Heart right ventricle (tissue), 16 donors: ENCODE measurements at regions not wholly inside any gene's neighbourhood (a gene's known extent, or its start where the extent isn't known, plus 50 kb on each side); places are given as distances from the start of the nearest gene placed in this dataset.

Experiments used
- ATAC-seq, 8 donors: fragments of 200-7000 bp; cut with Tn5 transposase; one replicate each; pipeline ENCODE4 v1.9.1; 2020; ENCODE audit warnings: mild to moderate bottlenecking in 8 of 8, moderate library complexity in 8 of 8, moderate number of reproducible peaks in 1 of 8
- DNase-seq, 2 donors: peaks; one replicate each; pipeline ENCODE4 v3.0.0-alpha.2; 2020
- H3K27ac ChIP-seq, 10 donors: fragments of 200-600 bp; sonication (generic) in 2 of 10; one replicate each; pipeline versions ENCODE4 v1.5.0 to v1.8.0; 2020 to 2022; ENCODE audit warnings: mild to moderate bottlenecking in 3 of 10
- H3K27me3 ChIP-seq, 7 donors: fragments of 200-600 bp; one replicate each; pipeline ENCODE4 v1.8.0; 2021 to 2022; ENCODE audit warnings: mild to moderate bottlenecking in 2 of 7
- H3K36me3 ChIP-seq, 9 donors: fragments of 200-600 bp; sonication (generic) in 1 of 9; one replicate each; pipeline versions ENCODE4 v1.5.0 to v1.8.0; 2020 to 2022; ENCODE audit warnings: mild to moderate bottlenecking in 2 of 9
- H3K4me1 ChIP-seq, 9 donors: fragments of 200-600 bp; sonication (generic) in 1 of 9; one replicate each; pipeline versions ENCODE4 v1.5.0 to v1.8.0; 2020 to 2022; ENCODE audit warnings: mild to moderate bottlenecking in 4 of 9
- H3K4me3 ChIP-seq, 10 donors: fragments of 200-600 bp; sonication (generic) in 2 of 10; one replicate each; pipeline versions ENCODE4 v1.5.0 to v1.8.0; 2020 to 2022; ENCODE audit warnings: mild to moderate bottlenecking in 7 of 10, moderate library complexity in 2 of 10
- H3K9me3 ChIP-seq, 11 donors: fragments of 200-600 bp in 10 of 11; sonication (generic) in 2 of 11; one replicate each; pipeline versions ENCODE4 v1.5.0 to v1.8.0; 2013 to 2022; ENCODE audit warnings: mild to moderate bottlenecking in 2 of 11, control low read depth in 1 of 11, moderate library complexity in 1 of 11
- CTCF ChIP-seq, 9 donors: fragments of 200-600 bp; sonication (generic) in 2 of 9; IDR thresholded peaks; one replicate each; pipeline versions ENCODE4 v1.5.0 to v1.8.0; 2021 to 2022; ENCODE audit warnings: antibody characterized with exemption in 9 of 9, mild to moderate bottlenecking in 5 of 9, moderate library complexity in 1 of 9
- WGBS, 2 donors: extraction: QIAGEN DNeasy Blood & Tissue Kit; methylation state at CpG; one replicate each; pipeline ENCODE4 v1.1.7; 2013; ENCODE audit warnings: inconsistent platforms in 1 of 2; 5-methylcytosine and 5-hydroxymethylcytosine counted together
- intact Hi-C, 10 donors: fragments of 100-400 bp; cut with DNase I; formaldehyde crosslinking; loops; one replicate each; pipeline versions ENCODE4 v1.11.1 to v1.14.2; 2022
- donor health status: Arrhythmogenic right ventricular cardiomyopathy.
- donor health status: ischemic (EF 13 %, LVEDD 7.1; RV severe dilation, severe dysfunction).
- donor health status: healthy with polysubstance abuse.
- donor health status: DM: no; HTN: yes; CAD: no.
- donor health status: DM: no; HTN: no; CAD: no.
- donor health status: ischemic (EF 25% LVEDD 6.9; RV normal size, moderate dysfunction).
- donor health status: ischemic (EF 25% LVEDD 5.7; RV mildly dilated, moderate dysfunction).
- donor health status: healthy.
- donor health status: DM: yes; HTN: yes; CAD: no.
- donor health status: Ischemic cardiomyopathy.
- donor health status: ischemic (EF 35%, LVEDD 5.7; RV mildly dilated, moderate dysfunction).
- donor health status: nonischemic (EF 11% LVEDD 7.7; RV severe dilation, severe dysfunction).
- donor health status: DM: yes; HTN: yes; CAD: no.
- donor health status: PGD.
- donor health status: ischemic (EF 29% LVEDD 5.4; RV normal size, mild dysfunction).
- donor health status: nonischemic (EF 23%, LVEDD 6.1; RV moderate dilation, normal function).

- H3K4me1 ChIP-seq, result no peaks in the 10 kb centered on the region
- H3K36me3 ChIP-seq, result no peaks in the 10 kb centered on the region
- TF ChIP-seq CTCF (IDR thresholded peaks at IDR 0.05), result no peak
- no peaks in the 10 kb centered on the region for H3K27me3 ChIP-seq
- no peaks in the 10 kb centered on the region for H3K9me3 ChIP-seq
- ATAC-seq (no peak), DNase-seq (no peak)
- intact Hi-C loops, result no loop called here
- no peak overlapping the region for H3K27ac ChIP-seq
- H3K4me3 ChIP-seq, result no peak overlapping the region
These were observed 145.3 kb downstream of the MBL2 start for GRCh38 chr10:52627279-52627678.

- no peaks in the 10 kb centered on the region for H3K4me1 ChIP-seq
- no peaks in the 10 kb centered on the region for H3K36me3 ChIP-seq
- H3K27me3 ChIP-seq, result no peaks in the 10 kb centered on the region
- no peak for TF ChIP-seq CTCF (IDR thresholded peaks at IDR 0.05)
- H3K27ac ChIP-seq, result no peak overlapping the region
- no peak overlapping the region for H3K4me3 ChIP-seq
- intact Hi-C loops, result no loop called here
- ATAC-seq, result no peak
- no peaks in the 10 kb centered on the region for H3K9me3 ChIP-seq
- DNase-seq, result no peak
- 61 to 81% methylated on average over 2 of the region's 2 CpGs for WGBS, 2 donors
These were observed 141.4 kb downstream of the MBL2 start for GRCh38 chr10:52631146-52631545.

DNA sequence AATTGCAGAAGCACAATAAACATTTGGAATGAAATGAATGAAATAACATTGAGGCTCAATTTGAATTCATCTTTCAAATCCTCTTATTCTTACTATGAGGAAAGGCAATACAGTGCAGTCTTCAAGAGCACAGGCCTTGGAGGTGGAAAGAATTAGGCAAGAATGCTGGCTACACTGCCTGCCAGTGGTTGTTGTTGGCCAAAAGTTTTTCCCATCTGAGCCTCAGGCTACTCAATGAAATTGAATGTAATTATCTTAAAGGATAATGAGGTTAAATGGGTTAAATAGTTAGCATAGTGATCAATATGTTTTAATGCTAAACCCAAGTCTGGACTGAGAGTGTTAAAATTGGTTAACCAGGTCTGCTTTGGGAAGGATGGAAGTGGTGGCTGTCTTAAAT is 140.9 kb downstream of the MBL2 start:
- H3K4me1 ChIP-seq, result no peaks in the 10 kb centered on the region
- H3K9me3 ChIP-seq, result peaks cover 0 to 2% (median 0%) of the 10 kb centered on the region in 11 donors
- no peak overlapping the region for H3K27ac ChIP-seq
- intact Hi-C loops, result no loop called here
- DNase-seq, result no peak
- TF ChIP-seq CTCF (IDR thresholded peaks at IDR 0.05), result no peak
- no peak for ATAC-seq
- no peak overlapping the region for H3K4me3 ChIP-seq
- H3K27me3 ChIP-seq, result no peaks in the 10 kb centered on the region
- no peaks in the 10 kb centered on the region for H3K36me3 ChIP-seq

DNA sequence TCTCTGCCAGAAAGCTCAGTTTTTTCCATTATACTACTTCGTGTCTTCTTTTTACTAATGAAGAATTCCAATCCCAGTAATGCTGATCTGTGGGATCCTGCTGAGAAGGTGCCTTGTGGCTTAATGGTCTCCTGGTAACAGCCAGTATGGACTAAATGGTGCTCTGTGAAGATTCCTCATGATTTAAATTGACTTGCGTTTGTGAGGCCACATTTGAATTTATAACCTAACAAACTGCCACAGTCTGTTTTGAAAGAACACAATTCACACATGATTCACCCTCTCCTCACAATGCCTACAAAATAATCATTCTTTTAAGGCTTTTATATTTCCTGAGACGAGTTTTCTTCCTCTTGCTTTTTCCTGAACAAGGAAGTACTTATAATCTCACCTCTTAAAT is 140.0 kb downstream of the MBL2 start:
- no peak for TF ChIP-seq CTCF (IDR thresholded peaks at IDR 0.05)
- DNase-seq (no peak), ATAC-seq (no peak)
- 51 to 56% methylated on average over 3 of the region's 3 CpGs for WGBS, 2 donors
- intact Hi-C loops, result no loop called here
- H3K27ac ChIP-seq, result no peak overlapping the region
- H3K36me3 ChIP-seq, result no peaks in the 10 kb centered on the region
- H3K27me3 ChIP-seq, result no peaks in the 10 kb centered on the region
- H3K4me3 ChIP-seq, result no peak overlapping the region
- H3K4me1 ChIP-seq, result no peaks in the 10 kb centered on the region
- H3K9me3 ChIP-seq, result peaks cover 0 to 10% (median 0%) of the 10 kb centered on the region in 11 donors

DNA sequence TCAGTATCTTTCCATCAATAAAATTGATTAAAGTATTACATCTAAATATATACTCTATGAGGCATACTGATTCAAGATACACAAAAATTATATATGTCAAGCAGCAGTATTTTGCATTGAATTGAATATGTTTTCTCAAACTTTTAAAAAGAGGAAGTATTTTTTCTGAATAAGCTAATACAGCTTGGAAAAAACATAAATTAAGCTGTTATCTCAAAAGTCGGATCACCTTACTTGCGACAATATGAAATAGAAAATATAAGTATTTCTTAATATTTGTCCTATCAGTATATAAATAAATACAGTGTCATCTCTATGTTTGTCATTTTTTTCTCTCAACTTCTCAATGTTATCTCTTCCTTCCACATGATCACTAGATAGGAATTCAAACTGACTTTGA is 139.3 kb downstream of the MBL2 start:
- Histone ChIP-seq H3K4me3 (no peak overlapping the region), H3K4me1 (no peaks in the 10 kb centered on the region), H3K9me3 (peaks cover 0 to 10% (median 0%) of the 10 kb centered on the region in 11 donors), H3K27me3 (no peaks in the 10 kb centered on the region), H3K27ac (no peak overlapping the region), H3K36me3 (no peaks in the 10 kb centered on the region)
- intact Hi-C loops, result no loop called here
- ATAC-seq (no peak), DNase-seq (no peak)
- no peak for TF ChIP-seq CTCF (IDR thresholded peaks at IDR 0.05)
- WGBS, 2 donors, result 80 to 86% methylated on average over 2 of the region's 2 CpGs
